HEK293T (cell line): ENCODE measurements at regions not wholly inside any gene's neighbourhood (a gene's known extent, or its start where the extent isn't known, plus 50 kb on each side); places are given as distances from the start of the nearest gene placed in this dataset.

Experiments
- ARNT ChIP-seq: fragments of 450-650 bp; IDR thresholded peaks from 2 replicates; pipeline ENCODE4 v1.6.1; 2017; ENCODE audit warnings: mild to moderate bottlenecking
- BHLHE40 ChIP-seq: fragments of 450-650 bp; IDR thresholded peaks from 2 replicates; pipeline ENCODE4 v1.6.1; 2016; ENCODE audit warnings: mild to moderate bottlenecking, moderate library complexity, borderline replicate concordance
- ELF4 ChIP-seq: fragments of 450-650 bp; IDR thresholded peaks from 2 replicates; pipeline ENCODE4 v1.6.1; 2017; ENCODE audit warnings: antibody characterized with exemption
- FOXA1 ChIP-seq: fragments of 450-650 bp; IDR thresholded peaks from 2 replicates; pipeline ENCODE4 v1.6.1; 2016; ENCODE audit warnings: mild to moderate bottlenecking
- FOXK2 ChIP-seq: fragments of 450-650 bp; IDR thresholded peaks from 2 replicates; pipeline ENCODE4 v1.6.1; 2016; ENCODE audit warnings: mild to moderate bottlenecking
- FOXM1 ChIP-seq: fragments of 450-650 bp; IDR thresholded peaks from 2 replicates; pipeline ENCODE4 v1.6.1; 2017; ENCODE audit warnings: mild to moderate bottlenecking, borderline replicate concordance
- L3MBTL2 ChIP-seq: fragments of 450-650 bp; conservative IDR thresholded peaks from 2 replicates; pipeline ENCODE4 v1.6.1; 2016; ENCODE audit warnings: mild to moderate bottlenecking
- NFRKB ChIP-seq: fragments of 450-650 bp; IDR thresholded peaks from 2 replicates; pipeline ENCODE4 v1.6.1; 2016; ENCODE audit warnings: mild to moderate bottlenecking, moderate library complexity
- SP1 ChIP-seq: fragments of 450-650 bp; IDR thresholded peaks from 2 replicates; pipeline ENCODE4 v1.6.1; 2017
- SUZ12 ChIP-seq: fragments of 450-650 bp; IDR thresholded peaks from 2 replicates; pipeline ENCODE4 v1.6.1; 2016; ENCODE audit warnings: mild to moderate bottlenecking
- TARDBP ChIP-seq: fragments of 450-650 bp; IDR thresholded peaks from 2 replicates; pipeline ENCODE4 v1.6.1; 2016
- ZNF384 ChIP-seq: fragments of 450-650 bp; IDR thresholded peaks from 2 replicates; pipeline ENCODE4 v1.6.1; 2016
- TF ChIP-seq, protein P1 (sequence below): fragments of 450-650 bp; IDR thresholded peaks from 2 replicates; pipeline ENCODE4 v1.6.1; 2016

DNA sequence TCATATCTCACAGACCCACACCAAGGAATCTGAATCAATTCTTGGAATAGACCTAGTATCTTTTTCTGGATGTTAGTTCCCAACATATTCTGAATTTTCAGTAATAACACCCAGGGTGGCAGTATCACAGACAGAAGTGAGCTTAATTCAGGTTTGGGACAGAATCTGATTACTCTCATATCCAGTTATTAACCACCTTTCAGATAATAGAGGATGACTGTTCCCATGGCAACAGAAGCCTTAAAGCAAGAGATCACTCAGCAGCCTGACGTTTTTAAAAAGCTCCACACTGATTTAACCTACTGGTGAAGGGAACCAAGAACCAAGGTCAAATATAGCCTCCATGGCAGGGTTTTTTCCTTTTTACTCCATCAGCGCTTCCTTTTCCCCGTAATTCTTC is 68.4 kb downstream of the ACTBL2 start:
- TF ChIP-seq ARNT (no peak), FOXM1 (no peak), SUZ12 (no peak), FOXA1 (no peak), TARDBP (no peak), FOXK2 (no peak), SP1 (no peak), ZNF384 (no peak), NFRKB (no peak), BHLHE40 (no peak), ELF4 (no peak), L3MBTL2 (no peak)
- TF ChIP-seq, protein P1, sequence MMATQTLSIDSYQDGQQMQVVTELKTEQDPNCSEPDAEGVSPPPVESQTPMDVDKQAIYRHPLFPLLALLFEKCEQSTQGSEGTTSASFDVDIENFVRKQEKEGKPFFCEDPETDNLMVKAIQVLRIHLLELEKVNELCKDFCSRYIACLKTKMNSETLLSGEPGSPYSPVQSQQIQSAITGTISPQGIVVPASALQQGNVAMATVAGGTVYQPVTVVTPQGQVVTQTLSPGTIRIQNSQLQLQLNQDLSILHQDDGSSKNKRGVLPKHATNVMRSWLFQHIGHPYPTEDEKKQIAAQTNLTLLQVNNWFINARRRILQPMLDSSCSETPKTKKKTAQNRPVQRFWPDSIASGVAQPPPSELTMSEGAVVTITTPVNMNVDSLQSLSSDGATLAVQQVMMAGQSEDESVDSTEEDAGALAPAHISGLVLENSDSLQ = no peak
